ENCODE measurements at regions not wholly inside any gene's neighbourhood (a gene's known extent, or its start where the extent isn't known, plus 50 kb on each side); places are given as distances from the start of the nearest gene placed in this dataset.
"Not testable (repeated sequence)": the region's sequence is repeated elsewhere in the genome, so short reads cannot be mapped to it uniquely, and the experiment has no call there.

- no peaks in the 10 kb centered on the region for H3K4me1 ChIP-seq (ENCODE audit: control insufficient read depth, insufficient read depth, low read length)
- no peak overlapping the region for H3K9ac ChIP-seq (ENCODE audit: low read depth, low read length)
- H3K4me3 ChIP-seq (ENCODE audit: low read depth, low read length): no peak overlapping the region
- H3K27me3 ChIP-seq (ENCODE audit: control insufficient read depth, insufficient read depth, low read length): no peaks in the 10 kb centered on the region
- H3K36me3 ChIP-seq (ENCODE audit: control insufficient read depth, insufficient read depth, low read length): no peaks in the 10 kb centered on the region
- no peaks in the 10 kb centered on the region for H3K9me3 ChIP-seq (ENCODE audit: control insufficient read depth, insufficient read depth, low read length)
Measured at GRCh38 chr3:90180543-90180942, 1073.1 kb downstream of the EPHA3 start.

- H3K4me3 ChIP-seq (ENCODE audit: low read depth, low read length): not testable (repeated sequence)
Measured at GRCh38 chr3:90182291-90182976, 1075.0 kb downstream of the EPHA3 start.

GRCh38 chr3:90184861-90185260, 1077.4 kb downstream of the EPHA3 start:
- H3K4me3 ChIP-seq (ENCODE audit: low read depth, low read length): no peak overlapping the region
- H3K4me1 ChIP-seq (ENCODE audit: control insufficient read depth, insufficient read depth, low read length): no peaks in the 10 kb centered on the region
- no peaks in the 10 kb centered on the region for H3K9me3 ChIP-seq (ENCODE audit: control insufficient read depth, insufficient read depth, low read length)
- no peaks in the 10 kb centered on the region for H3K36me3 ChIP-seq (ENCODE audit: control insufficient read depth, insufficient read depth, low read length)
- no peak overlapping the region for H3K9ac ChIP-seq (ENCODE audit: low read depth, low read length)
- H3K27me3 ChIP-seq (ENCODE audit: control insufficient read depth, insufficient read depth, low read length): no peaks in the 10 kb centered on the region

More at GRCh38 chr3:90182291-90182976, 1075.0 kb downstream of the EPHA3 start:
- not testable (repeated sequence) for H3K4me1 ChIP-seq (ENCODE audit: control insufficient read depth, insufficient read depth, low read length); H3K36me3 ChIP-seq (ENCODE audit: control insufficient read depth, insufficient read depth, low read length); H3K9me3 ChIP-seq (ENCODE audit: control insufficient read depth, insufficient read depth, low read length); H3K9ac ChIP-seq (ENCODE audit: low read depth, low read length); H3K27me3 ChIP-seq (ENCODE audit: control insufficient read depth, insufficient read depth, low read length)

GRCh38 chr3:90197383-90197782, 1090.0 kb downstream of the EPHA3 start:
- H3K4me3 ChIP-seq (ENCODE audit: low read depth, low read length); H3K36me3 ChIP-seq (ENCODE audit: control insufficient read depth, insufficient read depth, low read length); H3K4me1 ChIP-seq (ENCODE audit: control insufficient read depth, insufficient read depth, low read length); H3K9ac ChIP-seq (ENCODE audit: low read depth, low read length); H3K9me3 ChIP-seq (ENCODE audit: control insufficient read depth, insufficient read depth, low read length); H3K27me3 ChIP-seq (ENCODE audit: control insufficient read depth, insufficient read depth, low read length): not testable (repeated sequence)

- H3K4me3 ChIP-seq (ENCODE audit: low read depth, low read length); H3K4me1 ChIP-seq (ENCODE audit: control insufficient read depth, insufficient read depth, low read length); H3K9ac ChIP-seq (ENCODE audit: low read depth, low read length); H3K27me3 ChIP-seq (ENCODE audit: control insufficient read depth, insufficient read depth, low read length); H3K36me3 ChIP-seq (ENCODE audit: control insufficient read depth, insufficient read depth, low read length); H3K9me3 ChIP-seq (ENCODE audit: control insufficient read depth, insufficient read depth, low read length): not testable (repeated sequence)
Measured at GRCh38 chr3:90202931-90203330, 1095.5 kb downstream of the EPHA3 start.

GRCh38 chr3:90206482-90206881, 1099.1 kb downstream of the EPHA3 start:
- H3K4me1 ChIP-seq (ENCODE audit: control insufficient read depth, insufficient read depth, low read length); H3K27me3 ChIP-seq (ENCODE audit: control insufficient read depth, insufficient read depth, low read length); H3K4me3 ChIP-seq (ENCODE audit: low read depth, low read length); H3K36me3 ChIP-seq (ENCODE audit: control insufficient read depth, insufficient read depth, low read length); H3K9ac ChIP-seq (ENCODE audit: low read depth, low read length); H3K9me3 ChIP-seq (ENCODE audit: control insufficient read depth, insufficient read depth, low read length): not testable (repeated sequence)

- not testable (repeated sequence) for H3K9ac ChIP-seq (ENCODE audit: low read depth, low read length); H3K27me3 ChIP-seq (ENCODE audit: control insufficient read depth, insufficient read depth, low read length); H3K4me3 ChIP-seq (ENCODE audit: low read depth, low read length); H3K4me1 ChIP-seq (ENCODE audit: control insufficient read depth, insufficient read depth, low read length); H3K36me3 ChIP-seq (ENCODE audit: control insufficient read depth, insufficient read depth, low read length); H3K9me3 ChIP-seq (ENCODE audit: control insufficient read depth, insufficient read depth, low read length)
Measured at GRCh38 chr3:90207353-90208097, 1100.1 kb downstream of the EPHA3 start.

- no peaks in the 10 kb centered on the region for H3K36me3 ChIP-seq (ENCODE audit: control insufficient read depth, insufficient read depth, low read length)
- H3K4me3 ChIP-seq (ENCODE audit: low read depth, low read length): no peak overlapping the region
- no peaks in the 10 kb centered on the region for H3K27me3 ChIP-seq (ENCODE audit: control insufficient read depth, insufficient read depth, low read length)
- H3K9ac ChIP-seq (ENCODE audit: low read depth, low read length): no peak overlapping the region
- no peaks in the 10 kb centered on the region for H3K9me3 ChIP-seq (ENCODE audit: control insufficient read depth, insufficient read depth, low read length)
- no peaks in the 10 kb centered on the region for H3K4me1 ChIP-seq (ENCODE audit: control insufficient read depth, insufficient read depth, low read length)
Measured at GRCh38 chr3:90221900-90222299, 1114.5 kb downstream of the EPHA3 start.

- Histone ChIP-seq H3K4me3 (ENCODE audit: low read depth, low read length) (no peak overlapping the region), H3K36me3 (ENCODE audit: control insufficient read depth, insufficient read depth, low read length) (no peaks in the 10 kb centered on the region), H3K27me3 (ENCODE audit: control insufficient read depth, insufficient read depth, low read length) (no peaks in the 10 kb centered on the region), H3K9ac (ENCODE audit: low read depth, low read length) (no peak overlapping the region), H3K9me3 (ENCODE audit: control insufficient read depth, insufficient read depth, low read length) (peaks cover 7% of the 10 kb centered on the region), H3K4me1 (ENCODE audit: control insufficient read depth, insufficient read depth, low read length) (no peaks in the 10 kb centered on the region)
Measured at GRCh38 chr3:90241481-90241880, 1134.1 kb downstream of the EPHA3 start.

GRCh38 chr3:90253131-90253530, 1145.7 kb downstream of the EPHA3 start:
- Histone ChIP-seq H3K4me1 (ENCODE audit: control insufficient read depth, insufficient read depth, low read length) (no peaks in the 10 kb centered on the region), H3K9ac (ENCODE audit: low read depth, low read length) (no peak overlapping the region), H3K4me3 (ENCODE audit: low read depth, low read length) (no peak overlapping the region), H3K9me3 (ENCODE audit: control insufficient read depth, insufficient read depth, low read length) (no peaks in the 10 kb centered on the region), H3K36me3 (ENCODE audit: control insufficient read depth, insufficient read depth, low read length) (no peaks in the 10 kb centered on the region), H3K27me3 (ENCODE audit: control insufficient read depth, insufficient read depth, low read length) (no peaks in the 10 kb centered on the region)

- H3K9ac ChIP-seq (ENCODE audit: low read depth, low read length): no peak overlapping the region
- H3K9me3 ChIP-seq (ENCODE audit: control insufficient read depth, insufficient read depth, low read length): peaks cover 8% of the 10 kb centered on the region
- no peak overlapping the region for H3K4me3 ChIP-seq (ENCODE audit: low read depth, low read length)
- no peaks in the 10 kb centered on the region for H3K4me1 ChIP-seq (ENCODE audit: control insufficient read depth, insufficient read depth, low read length)
- no peaks in the 10 kb centered on the region for H3K36me3 ChIP-seq (ENCODE audit: control insufficient read depth, insufficient read depth, low read length)
- no peaks in the 10 kb centered on the region for H3K27me3 ChIP-seq (ENCODE audit: control insufficient read depth, insufficient read depth, low read length)
Measured at GRCh38 chr3:90261481-90262433, 1154.3 kb downstream of the EPHA3 start.
